SK-N-SH (cell line): ENCODE measurements at regions not wholly inside any gene's neighbourhood (a gene's known extent, or its start where the extent isn't known, plus 50 kb on each side); places are given as distances from the start of the nearest gene placed in this dataset.

Experiments
- CTCF ChIP-seq: fragments of 200-600 bp; sonication (generic); IDR thresholded peaks from 2 replicates; pipeline ENCODE4 v1.6.1; 2017; ENCODE audit warnings: antibody characterized with exemption, mild to moderate bottlenecking, moderate library complexity
- EP300 ChIP-seq, 2 experiments: IDR thresholded peaks; 2 replicates each; pipeline versions ENCODE4 v1.4.0 to v1.6.1; 2012; ENCODE audit warnings: borderline replicate concordance in 1 of 2, low read depth in 1 of 2, low read length in 1 of 2
- EZH2phosphoT487 ChIP-seq: fragments of 200-600 bp; sonication (generic); IDR thresholded peaks from 2 replicates; pipeline ENCODE4 v1.6.1; 2017; ENCODE audit warnings: low read depth, mixed run types, mild to moderate bottlenecking, antibody characterized with exemption, moderate library complexity, borderline replicate concordance
- GATA2 ChIP-seq: sonication (generic); formaldehyde crosslinking; IDR thresholded peaks from 2 replicates; pipeline ENCODE4 v1.5.0; 2020; ENCODE audit warnings: mild to moderate bottlenecking, missing genetic modification reagents
- NRF1 ChIP-seq: IDR thresholded peaks from 2 replicates; pipeline ENCODE4 v1.6.1; 2012; ENCODE audit warnings: low read depth, mild to moderate bottlenecking, low read length
- POLR2AphosphoS5 ChIP-seq: IDR thresholded peaks from 2 replicates; pipeline ENCODE4 v1.6.1; 2012; ENCODE audit warnings: low read depth, low read length
- RCOR1 ChIP-seq: fragments of 150-350 bp; IDR thresholded peaks from 2 replicates; pipeline ENCODE4 v1.6.1; 2017; ENCODE audit warnings: antibody characterized with exemption, low read length
- RFX5 ChIP-seq: IDR thresholded peaks from 2 replicates; pipeline ENCODE4 v1.6.1; 2012; ENCODE audit warnings: mild to moderate bottlenecking, improper control_type of control experiment, low read length
- SMC3 ChIP-seq: IDR thresholded peaks from 2 replicates; pipeline ENCODE4 v1.6.1; 2012; ENCODE audit warnings: low read depth, low read length, improper control_type of control experiment
- TEAD4 ChIP-seq: IDR thresholded peaks from 2 replicates; pipeline ENCODE4 v1.4.0; 2012; ENCODE audit warnings: mild to moderate bottlenecking, borderline replicate concordance; ENCODE audit not compliant: insufficient read depth

- TF ChIP-seq GATA2 (CRISPR knock-in tag) (no peak), SMC3 (no peak), TEAD4 (no peak), EZH2phosphoT487 (no peak), EP300 (IDR thresholded peaks at IDR 0.05; ENCODE audit: borderline replicate concordance in 1 of 2, low read depth in 1 of 2, low read length in 1 of 2) (no peak), CTCF (no peak), POLR2AphosphoS5 (no peak), RFX5 (no peak), NRF1 (no peak), RCOR1 (no peak)
Measured at GRCh38 chr12:87311206-87311605, 718.0 kb downstream of the C12orf50 start.
